NOMO-1 (cell line): ENCODE measurements at regions not wholly inside any gene's neighbourhood (a gene's known extent, or its start where the extent isn't known, plus 50 kb on each side); places are given as distances from the start of the nearest gene placed in this dataset.

Experiments used
- DNase-seq, 2 experiments: peaks; one replicate each; lab custom pipeline; 2025; ENCODE audit not compliant: unreplicated experiment in 2 of 2; lab: John Stamatoyannopoulos, UW

GRCh38 chr21:15149600-15150224, 84.9 kb upstream of the NRIP1 start:
- no peak for DNase-seq

- no peak for DNase-seq
Measured at GRCh38 chr21:15151385-15152103, 86.7 kb upstream of the NRIP1 start.

- peak in 1 of 2 experiments; percentile 35 for DNase-seq
Measured at GRCh38 chr21:15152591-15152990, 87.8 kb upstream of the NRIP1 start.

GRCh38 chr21:15159382-15160020, 94.7 kb upstream of the NRIP1 start:
- DNase-seq, result peak; percentile 43 to 90

- DNase-seq, result no peak
Measured at GRCh38 chr21:15160136-15160535, 95.3 kb upstream of the NRIP1 start.

GRCh38 chr21:15162921-15163320, 98.1 kb upstream of the NRIP1 start:
- no peak for DNase-seq

GRCh38 chr21:15164273-15164672, 99.5 kb upstream of the NRIP1 start:
- no peak for DNase-seq

- no peak for DNase-seq
Measured at GRCh38 chr21:15164678-15165303, 100.0 kb upstream of the NRIP1 start.

- no peak for DNase-seq
Measured at GRCh38 chr21:15170614-15171013, 105.8 kb upstream of the NRIP1 start.

GRCh38 chr21:15171546-15171945, 106.7 kb upstream of the NRIP1 start:
- DNase-seq, result no peak

- DNase-seq, result no peak
Measured at GRCh38 chr21:15172963-15173362, 108.2 kb upstream of the NRIP1 start.

GRCh38 chr21:15174923-15175322, 110.1 kb upstream of the NRIP1 start:
- no peak for DNase-seq

- no peak for DNase-seq
Measured at GRCh38 chr21:15182731-15183130, 117.9 kb upstream of the NRIP1 start.

GRCh38 chr21:15183813-15184257, 119.0 kb upstream of the NRIP1 start:
- no peak for DNase-seq

GRCh38 chr21:15190412-15190811, 125.6 kb upstream of the NRIP1 start:
- DNase-seq, result no peak

- no peak for DNase-seq
Measured at GRCh38 chr21:15190837-15191236, 126.0 kb upstream of the NRIP1 start.

GRCh38 chr21:15191342-15191741, 126.5 kb upstream of the NRIP1 start:
- DNase-seq, result no peak

- no peak for DNase-seq
Measured at GRCh38 chr21:15192243-15192642, 127.4 kb upstream of the NRIP1 start.

GRCh38 chr21:15193937-15194336, 129.1 kb upstream of the NRIP1 start:
- DNase-seq, result no peak

- DNase-seq, result no peak
Measured at GRCh38 chr21:15195104-15195503, 130.3 kb upstream of the NRIP1 start.

- no peak for DNase-seq
Measured at GRCh38 chr21:15195768-15196167, 131.0 kb upstream of the NRIP1 start.

GRCh38 chr21:15197696-15198095, 132.9 kb upstream of the NRIP1 start:
- no peak for DNase-seq
